GM12865 (cell line): ENCODE measurements at regions not wholly inside any gene's neighbourhood (a gene's known extent, or its start where the extent isn't known, plus 50 kb on each side); places are given as distances from the start of the nearest gene placed in this dataset.

Source experiments
- DNase-seq: peaks from one replicate; pipeline ENCODE4 v3.0.0; 2010; ENCODE audit warnings: low read depth
- H3K4me3 ChIP-seq: 2 replicates; pipeline ENCODE4 v1.5.1; 2011; ENCODE audit warnings: mild to moderate bottlenecking, low read depth, low read length, control low read depth
- CTCF ChIP-seq: IDR thresholded peaks from 2 replicates; pipeline ENCODE4 v1.5.1; 2011; ENCODE audit warnings: low read length, control low read depth, low read depth, inconsistent platforms; ENCODE audit not compliant: insufficient read depth; ENCODE audit errors: missing control alignments

- no peak overlapping the region for H3K4me3 ChIP-seq
- no peak for DNase-seq
- TF ChIP-seq CTCF = no peak
Measured at GRCh38 chr5:3695818-3696217, 100.2 kb downstream of the IRX1 start.

- no peak overlapping the region for H3K4me3 ChIP-seq
- no peak for TF ChIP-seq CTCF
- no peak for DNase-seq
Measured at GRCh38 chr5:3698412-3698811, 102.8 kb downstream of the IRX1 start.

GRCh38 chr5:3701694-3702093, 106.1 kb downstream of the IRX1 start:
- H3K4me3 ChIP-seq = no peak overlapping the region
- no peak for DNase-seq
- TF ChIP-seq CTCF = no peak

GRCh38 chr5:3704661-3705060, 109.0 kb downstream of the IRX1 start:
- H3K4me3 ChIP-seq = no peak overlapping the region
- no peak for DNase-seq
- no peak for TF ChIP-seq CTCF

- TF ChIP-seq CTCF = no peak
- DNase-seq = no peak
- H3K4me3 ChIP-seq = no peak overlapping the region
Measured at GRCh38 chr5:3709068-3709716, 113.6 kb downstream of the IRX1 start.

- no peak for DNase-seq
- TF ChIP-seq CTCF = no peak
- no peak overlapping the region for H3K4me3 ChIP-seq
Measured at GRCh38 chr5:3709717-3710348, 114.2 kb downstream of the IRX1 start.

- TF ChIP-seq CTCF = no peak
- DNase-seq = no peak
- H3K4me3 ChIP-seq = no peak overlapping the region
Measured at GRCh38 chr5:3715062-3715461, 119.4 kb downstream of the IRX1 start.
